GM19324 (cell line): ENCODE measurements at regions not wholly inside any gene's neighbourhood (a gene's known extent, or its start where the extent isn't known, plus 50 kb on each side); places are given as distances from the start of the nearest gene placed in this dataset.

Experiments
- ATAC-seq: cut with Tn5 transposase; IDR thresholded peaks from one replicate; pipeline ENCODE4 v1.9.1; 2021; ENCODE audit warnings: mild to moderate bottlenecking, moderate library complexity; ENCODE audit not compliant: unreplicated experiment, low FRiP score

DNA sequence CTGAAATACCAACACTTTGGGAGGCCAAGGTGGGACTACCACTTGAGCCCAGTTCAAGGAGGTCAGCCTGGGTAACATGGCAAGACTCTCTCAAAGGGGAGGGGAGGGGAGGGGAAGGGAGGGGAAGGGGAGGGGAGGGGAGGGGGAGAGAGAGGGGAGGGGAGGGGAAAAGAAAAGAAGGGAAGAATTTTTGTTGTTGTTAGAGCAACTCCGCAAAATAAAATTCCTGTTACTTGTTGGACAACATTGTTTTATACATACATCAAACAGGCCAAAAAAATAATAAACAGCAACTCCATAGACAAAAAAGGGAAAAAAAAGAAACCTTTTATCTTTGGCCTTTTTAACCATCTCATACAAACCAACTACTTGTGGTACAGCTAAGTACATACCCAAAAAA, 57.3 kb upstream of the TRIM24 start:
- no peak for ATAC-seq

DNA sequence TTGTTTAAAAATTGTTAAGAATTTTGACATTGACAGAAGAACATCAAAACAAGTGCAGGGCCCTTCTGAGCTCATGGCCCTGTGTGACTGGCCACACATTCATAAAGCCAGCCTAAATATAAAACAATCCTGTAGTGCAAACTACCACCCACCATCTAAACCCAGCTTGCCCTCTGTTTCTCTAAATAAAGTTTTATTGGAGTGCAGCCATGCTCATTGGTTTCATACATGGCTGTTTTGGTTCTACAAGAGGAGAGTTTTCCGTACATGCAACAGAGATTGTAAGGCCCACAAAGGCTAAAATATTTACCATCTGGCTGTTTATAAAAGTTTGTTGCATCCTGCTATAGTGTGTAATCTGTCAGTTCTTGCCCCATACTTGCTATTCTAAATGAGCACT, 54.6 kb upstream of the TRIM24 start:
- no peak for ATAC-seq

DNA sequence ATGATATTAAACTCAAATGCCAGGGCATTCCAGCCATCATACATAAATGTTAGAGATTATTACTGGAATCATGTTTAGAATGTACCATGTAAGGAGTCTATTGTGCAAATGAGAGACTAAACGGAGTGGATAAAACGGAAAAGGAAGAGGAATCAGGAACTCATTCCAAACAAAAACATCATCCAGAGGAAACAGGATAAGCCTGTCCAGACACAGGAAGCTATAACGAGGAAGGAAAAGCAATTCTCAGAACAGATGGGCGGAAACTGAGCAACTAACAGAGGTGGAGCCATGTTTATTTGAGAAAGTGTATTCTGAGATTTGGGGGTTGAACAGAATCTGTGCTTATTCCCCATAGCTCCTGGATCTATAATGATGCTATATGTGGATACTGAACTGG, 52.3 kb upstream of the TRIM24 start:
- no peak for ATAC-seq
